Raji (cell line): ENCODE measurements at regions not wholly inside any gene's neighbourhood (a gene's known extent, or its start where the extent isn't known, plus 50 kb on each side); places are given as distances from the start of the nearest gene placed in this dataset.

ENCODE experiments used
- POLR2A ChIP-seq: IDR thresholded peaks from 2 replicates; pipeline ENCODE4 v1.6.1; 2011; ENCODE audit warnings: low read depth, low read length, control low read depth; ENCODE audit not compliant: insufficient read depth

DNA sequence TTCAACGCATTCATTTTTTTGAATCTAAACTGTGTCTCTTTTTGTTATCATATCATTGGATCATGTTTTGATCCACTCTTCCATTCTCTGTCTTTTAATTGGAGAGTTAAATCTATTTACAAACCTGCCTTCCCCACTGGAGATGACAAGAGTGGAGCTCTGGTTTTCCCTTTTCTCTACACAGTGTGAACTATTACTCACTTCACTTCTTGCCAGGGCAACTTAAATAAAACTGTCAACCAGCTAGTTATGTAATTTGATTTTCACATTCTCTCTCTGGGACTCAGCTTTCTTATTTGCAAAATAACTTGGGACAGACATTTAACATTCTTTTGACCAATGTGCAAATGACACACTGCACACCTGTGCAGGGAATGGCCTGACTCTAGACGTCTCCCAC is 230.8 kb upstream of the CST7 start:
- TF ChIP-seq POLR2A, result no peak

DNA sequence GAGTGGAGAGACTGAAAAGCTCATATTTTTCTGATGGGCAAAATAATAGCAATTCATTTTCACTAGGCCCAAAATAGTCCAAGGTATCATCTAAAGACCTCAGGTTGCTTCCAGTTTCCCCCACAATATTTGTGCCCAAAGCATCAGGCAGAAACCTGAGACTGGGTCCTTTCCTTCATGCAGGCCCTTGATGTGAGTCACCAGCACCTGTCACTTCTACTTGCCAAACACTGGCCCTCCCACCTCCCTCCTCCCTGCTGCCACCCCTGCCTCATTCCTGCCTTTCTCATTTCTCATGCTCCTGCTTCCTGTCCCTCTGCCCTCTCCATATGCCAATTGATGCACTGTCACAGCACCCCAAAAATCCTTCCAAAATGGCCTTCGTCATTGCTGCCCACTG is 230.4 kb upstream of the CST7 start:
- no peak for TF ChIP-seq POLR2A

DNA sequence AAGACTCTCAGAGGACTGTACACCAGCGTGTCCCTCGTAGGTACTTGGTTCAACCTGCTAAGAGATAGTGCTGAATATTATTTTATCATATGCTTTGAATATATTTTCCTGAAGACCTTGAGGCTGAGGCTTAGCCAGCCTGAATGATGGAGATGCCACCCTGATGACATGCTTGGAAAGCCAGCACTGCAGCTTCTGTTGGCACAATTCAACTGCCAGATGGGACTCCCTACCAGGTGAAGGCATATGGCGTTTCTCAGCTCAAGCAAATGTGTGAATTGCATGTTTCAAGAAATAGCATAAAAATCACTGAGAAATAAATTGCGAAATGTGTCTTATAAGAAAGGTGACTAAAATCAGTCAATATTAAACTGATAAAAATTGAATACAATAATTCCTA is 228.1 kb upstream of the CST7 start:
- no peak for TF ChIP-seq POLR2A

DNA sequence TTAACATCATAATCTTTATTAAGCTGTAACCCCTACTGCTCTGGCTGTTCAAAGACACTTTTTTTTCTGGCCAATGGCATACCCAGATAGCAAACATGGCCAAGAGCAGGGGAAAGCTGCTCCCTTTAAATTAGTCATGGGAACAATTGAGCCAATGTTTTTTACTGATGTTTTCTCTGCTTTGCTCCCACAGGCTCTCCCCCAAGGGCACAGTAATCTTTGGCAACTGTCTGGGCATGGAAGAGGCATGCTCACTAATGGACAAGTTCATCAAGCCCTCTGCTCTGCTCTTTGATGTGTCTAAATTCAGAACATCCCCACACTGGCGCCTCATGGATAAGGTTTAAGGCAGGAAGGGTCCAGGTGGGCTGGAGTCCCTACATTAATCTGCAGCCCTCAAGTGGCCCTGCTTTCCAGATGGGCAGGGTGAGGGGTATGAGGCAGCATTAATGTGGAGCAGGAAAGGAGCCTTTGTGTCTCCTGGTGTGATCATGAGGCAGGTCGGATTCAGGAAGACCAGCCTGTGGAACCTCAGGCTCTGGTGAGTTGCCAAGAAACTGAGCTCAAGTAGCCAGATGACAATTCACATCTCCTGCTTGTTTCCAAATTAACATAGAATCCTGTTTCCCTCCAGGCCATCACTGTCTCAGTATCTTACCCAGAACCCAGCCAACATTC is 227.0 kb upstream of the CST7 start:
- no peak for TF ChIP-seq POLR2A

DNA sequence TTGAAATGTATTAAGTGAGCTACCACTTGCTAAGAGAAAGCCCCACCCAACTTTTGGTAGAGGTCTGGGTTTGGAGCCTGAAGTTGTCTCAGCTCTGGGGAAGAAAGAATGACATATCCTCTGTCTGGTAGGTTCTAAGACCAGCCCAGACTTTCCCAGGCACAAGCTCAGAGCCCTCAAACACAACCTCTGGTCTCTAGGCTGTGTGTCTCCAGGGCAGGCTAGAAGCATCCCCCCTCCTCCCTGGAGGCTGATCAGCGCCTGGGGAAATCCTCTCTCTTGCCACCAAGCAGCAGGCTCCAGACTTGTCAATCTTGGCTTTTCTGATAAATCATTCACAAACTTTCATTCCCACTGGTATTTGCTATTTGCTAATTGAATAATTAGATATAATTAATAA is 226.5 kb upstream of the CST7 start:
- TF ChIP-seq POLR2A, result no peak

DNA sequence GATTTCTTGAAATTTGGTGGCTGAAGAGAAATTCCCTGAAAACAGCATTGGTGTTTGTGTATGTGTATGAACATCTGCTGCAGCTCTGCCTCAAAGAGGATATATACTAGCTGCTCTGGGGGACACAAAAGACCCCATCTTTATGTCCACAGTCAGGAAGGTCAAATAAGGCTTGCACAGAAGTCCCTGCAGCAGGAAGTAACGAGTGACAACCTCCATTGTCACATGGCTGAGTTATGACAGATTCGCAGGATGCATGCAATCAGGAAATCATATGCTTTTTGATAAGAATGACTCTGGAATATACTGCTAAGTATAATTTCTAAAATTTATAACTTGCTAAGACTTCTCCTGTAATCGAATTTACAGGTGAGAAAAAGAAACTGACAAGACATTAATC is 225.9 kb upstream of the CST7 start:
- TF ChIP-seq POLR2A, result no peak

DNA sequence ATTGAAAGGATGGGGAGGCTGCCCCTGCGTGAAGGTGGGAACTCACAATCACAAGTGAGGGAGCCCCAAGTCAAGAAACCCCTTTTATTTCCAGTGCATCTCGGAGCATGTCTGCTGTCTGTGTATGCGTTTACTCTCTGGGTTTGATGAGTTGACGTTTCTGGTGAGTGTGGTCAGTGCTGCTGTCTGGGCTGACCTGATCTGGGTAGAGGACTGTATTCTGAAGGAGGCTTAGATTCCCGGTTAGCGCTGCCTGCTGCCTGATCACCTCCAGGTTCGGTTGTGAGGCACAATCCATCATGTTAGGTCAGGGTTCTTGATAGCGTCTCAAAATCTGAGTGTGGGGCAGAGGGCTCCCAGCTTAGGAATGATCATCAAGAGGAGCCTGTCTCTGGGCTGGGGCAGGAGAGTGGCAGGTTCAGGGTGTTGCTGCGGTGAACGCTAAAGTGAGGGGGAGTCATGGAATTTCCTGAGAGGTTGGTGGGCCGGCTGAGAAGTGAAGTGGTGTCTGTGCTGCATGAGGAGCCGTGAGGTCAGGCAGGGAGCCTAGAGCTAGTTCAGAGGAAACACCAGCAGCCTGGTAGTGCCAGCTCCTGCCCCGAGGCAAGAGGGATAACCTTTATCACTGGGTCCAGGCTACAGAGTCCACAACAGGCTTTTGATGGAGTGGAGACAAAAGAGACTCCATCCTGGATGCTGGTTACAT is 225.3 kb upstream of the CST7 start:
- no peak for TF ChIP-seq POLR2A

DNA sequence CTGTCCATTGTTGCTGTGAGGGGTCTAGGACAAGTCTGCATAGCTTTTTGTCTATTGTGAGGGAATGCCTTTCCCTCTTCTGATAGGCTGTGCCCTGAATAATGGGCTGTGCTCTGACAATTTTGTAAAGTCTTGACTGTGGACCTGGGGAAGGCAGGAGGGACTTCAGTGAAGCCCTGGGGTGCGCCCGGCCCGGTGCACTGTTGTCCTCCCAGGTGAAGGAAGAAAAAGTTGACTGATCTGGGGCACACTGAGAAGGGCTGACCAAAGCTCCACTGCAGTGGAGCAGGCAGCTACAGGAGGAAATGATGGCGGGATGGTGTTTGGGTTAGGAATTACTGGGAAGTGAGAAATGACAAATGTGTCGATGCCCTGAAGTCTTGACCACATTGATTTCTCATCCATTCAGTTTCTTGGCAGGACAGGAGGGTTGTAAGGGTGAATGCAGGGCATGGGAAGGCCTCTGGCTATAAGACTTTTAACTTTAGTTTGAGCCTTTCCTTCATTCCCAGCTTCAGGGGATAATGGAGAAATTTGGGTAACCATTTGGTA is 224.0 kb upstream of the CST7 start:
- no peak for TF ChIP-seq POLR2A

DNA sequence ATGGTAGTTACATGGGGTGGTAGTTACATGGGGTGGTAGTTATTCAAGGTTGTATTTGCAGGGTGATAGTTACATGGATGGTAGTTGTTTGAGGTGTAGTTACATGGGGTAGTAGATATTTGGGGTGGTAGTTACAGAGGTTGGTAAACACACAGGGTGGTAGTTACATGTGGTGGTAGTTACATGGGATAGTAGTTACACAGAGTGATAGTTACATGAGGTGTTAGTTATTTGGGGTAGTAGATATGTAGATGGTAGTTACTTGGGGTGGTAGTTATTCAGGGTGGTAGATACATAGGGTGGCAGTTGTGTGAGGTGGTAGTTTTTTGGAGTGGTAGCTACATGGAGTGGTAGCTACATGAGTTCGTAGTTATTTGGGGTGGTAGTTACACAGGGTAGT is 221.3 kb upstream of the CST7 start:
- no peak for TF ChIP-seq POLR2A

DNA sequence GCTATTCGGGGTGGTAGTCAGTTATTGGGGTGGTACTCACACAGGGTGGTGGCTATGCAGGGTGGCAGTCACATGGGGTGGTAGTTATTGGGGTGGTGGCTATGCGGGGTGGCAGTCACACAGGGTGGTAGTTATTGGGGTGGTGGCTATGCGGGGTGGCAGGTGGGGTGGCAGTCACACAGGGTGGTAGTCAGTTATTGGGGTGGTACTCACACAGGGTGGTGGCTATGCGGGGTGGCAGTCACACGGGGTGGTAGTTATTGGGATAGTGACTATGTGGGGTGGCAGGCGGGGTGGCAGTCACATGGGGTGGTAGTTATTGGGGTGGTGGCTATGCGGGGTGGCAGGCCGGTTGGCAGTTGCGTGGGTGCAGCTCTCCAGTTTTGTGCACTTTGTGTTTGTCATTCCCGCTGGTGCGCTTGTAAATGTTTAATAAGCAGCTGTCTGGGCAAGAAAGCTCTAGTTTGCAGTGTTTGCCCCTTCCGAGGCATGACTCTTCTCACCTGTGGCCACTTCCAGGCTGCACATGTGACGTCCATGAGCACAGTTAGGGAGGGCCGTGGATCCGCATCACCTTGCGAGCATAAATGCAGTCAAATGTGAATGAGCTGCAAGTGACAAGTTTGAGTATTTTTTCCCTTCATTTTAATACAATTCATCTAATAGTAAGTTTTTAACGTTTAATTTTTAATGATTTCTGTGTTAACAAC is 219.0 kb upstream of the CST7 start:
- TF ChIP-seq POLR2A, result no peak

DNA sequence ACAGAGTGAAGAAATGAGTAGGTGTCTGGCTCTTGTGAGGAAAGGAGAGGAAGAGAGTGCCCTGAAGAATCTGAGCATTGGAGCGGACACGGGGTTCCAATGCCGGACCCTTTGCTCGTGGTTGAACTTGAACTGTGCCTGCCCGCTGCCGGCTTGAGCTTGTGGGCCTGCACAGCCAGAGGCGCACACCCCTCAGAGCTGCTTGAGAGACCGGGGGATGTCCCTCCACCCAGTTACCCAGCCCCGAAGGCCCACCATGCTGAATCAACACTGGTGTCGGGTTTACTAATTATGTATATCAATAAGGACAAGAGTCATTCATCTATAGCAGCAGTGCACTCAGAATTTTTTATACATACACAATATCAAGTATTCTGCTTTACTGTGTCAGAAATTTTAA is 218.3 kb upstream of the CST7 start:
- no peak for TF ChIP-seq POLR2A

DNA sequence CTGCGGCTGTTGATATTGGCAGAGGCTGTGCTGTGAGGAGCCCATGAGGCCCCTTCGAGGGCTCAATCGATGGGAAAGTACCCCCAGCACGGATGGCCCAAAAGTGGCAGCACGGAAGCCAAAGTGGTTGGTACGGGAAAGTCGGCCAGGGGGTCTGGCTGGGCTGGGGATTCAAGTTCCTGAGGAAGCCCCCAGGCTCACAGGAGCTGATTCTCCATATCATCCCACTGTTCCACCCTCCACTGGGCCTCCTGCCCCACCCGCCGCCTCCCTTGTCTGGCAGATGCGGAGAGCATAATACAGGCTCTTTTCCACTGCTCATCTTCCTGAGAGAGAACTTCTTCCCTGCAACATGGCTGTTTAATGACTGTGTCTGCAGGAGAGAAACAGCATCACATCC is 217.8 kb upstream of the CST7 start:
- no peak for TF ChIP-seq POLR2A

DNA sequence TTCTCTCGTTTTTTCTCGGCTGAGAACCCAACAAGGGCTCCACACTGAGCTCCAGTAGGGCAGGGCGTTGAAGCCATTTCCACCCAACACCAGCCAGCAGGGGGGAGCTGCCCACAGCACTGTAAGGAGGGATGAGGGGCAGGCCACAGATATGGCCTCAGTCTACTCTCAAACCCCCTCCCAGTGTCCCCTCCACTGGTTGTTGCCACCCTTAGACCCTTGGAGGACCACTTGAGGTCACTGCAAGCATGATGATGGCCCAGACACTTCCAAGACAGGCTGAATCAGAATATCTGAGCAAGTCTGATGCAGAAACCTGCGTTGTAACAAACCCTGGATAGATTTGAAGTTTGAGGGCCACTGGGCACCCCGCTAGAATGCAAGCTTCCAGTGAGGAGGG is 217.0 kb upstream of the CST7 start:
- no peak for TF ChIP-seq POLR2A

DNA sequence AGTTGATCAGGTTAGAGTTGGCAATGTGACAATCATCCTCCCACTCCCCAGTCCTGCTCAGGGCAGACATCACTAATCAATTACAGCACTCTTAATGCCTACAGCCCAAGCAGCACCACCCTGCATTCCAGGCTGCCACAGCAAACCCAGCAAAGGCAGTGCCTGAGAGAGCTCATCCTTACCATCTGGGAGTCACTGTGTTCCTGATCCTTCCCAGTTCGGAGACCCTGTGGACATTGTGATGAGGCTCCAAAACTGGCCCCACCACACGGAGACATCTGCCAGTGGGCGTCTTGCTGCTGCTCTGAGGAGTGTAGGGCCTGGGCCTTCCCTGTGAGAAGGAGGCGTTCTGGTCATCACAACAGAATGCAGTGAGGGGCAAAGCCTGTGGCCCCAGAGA is 216.5 kb upstream of the CST7 start:
- TF ChIP-seq POLR2A, result no peak

DNA sequence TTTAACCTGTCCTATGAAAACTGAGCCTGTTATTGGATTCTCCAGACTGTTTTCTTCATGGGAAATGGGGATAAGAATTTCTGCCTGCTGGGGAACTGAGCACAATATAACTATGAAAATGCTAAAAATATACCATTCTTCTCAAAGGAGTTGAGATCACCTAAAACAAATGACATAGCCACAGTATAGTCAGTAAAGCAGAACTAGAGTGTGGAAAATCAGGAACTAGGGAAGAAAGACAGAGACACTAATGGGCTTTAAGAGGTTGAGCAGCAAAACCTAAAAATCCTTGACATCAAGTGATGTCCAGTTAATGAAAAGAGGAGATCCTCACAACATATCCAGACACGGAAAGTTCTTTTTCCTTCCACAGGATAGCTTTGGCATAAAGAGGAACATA is 215.7 kb upstream of the CST7 start:
- no peak for TF ChIP-seq POLR2A

DNA sequence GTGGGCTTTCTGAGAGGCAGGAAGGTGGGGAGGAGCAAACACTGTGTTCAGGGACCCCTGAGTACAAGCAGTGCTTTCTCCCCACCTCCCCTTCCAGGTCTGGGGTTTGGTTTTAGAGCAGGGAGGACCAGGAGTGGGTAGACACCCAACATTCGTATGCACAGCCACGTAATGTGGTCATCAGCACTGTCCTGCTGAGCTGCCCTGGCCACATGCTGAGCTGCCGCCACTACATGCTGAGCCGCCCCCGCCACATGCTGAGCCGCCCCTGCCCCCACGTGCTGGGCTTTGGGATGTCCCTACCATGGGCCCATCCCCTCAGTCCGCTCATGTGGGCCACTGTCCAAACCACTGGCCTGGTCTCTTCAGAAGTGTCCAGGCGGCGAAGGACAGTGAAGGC is 214.9 kb upstream of the CST7 start:
- TF ChIP-seq POLR2A, result no peak
